ENCODE measurements at regions not wholly inside any gene's neighbourhood (a gene's known extent, or its start where the extent isn't known, plus 50 kb on each side); places are given as distances from the start of the nearest gene placed in this dataset.

DNA sequence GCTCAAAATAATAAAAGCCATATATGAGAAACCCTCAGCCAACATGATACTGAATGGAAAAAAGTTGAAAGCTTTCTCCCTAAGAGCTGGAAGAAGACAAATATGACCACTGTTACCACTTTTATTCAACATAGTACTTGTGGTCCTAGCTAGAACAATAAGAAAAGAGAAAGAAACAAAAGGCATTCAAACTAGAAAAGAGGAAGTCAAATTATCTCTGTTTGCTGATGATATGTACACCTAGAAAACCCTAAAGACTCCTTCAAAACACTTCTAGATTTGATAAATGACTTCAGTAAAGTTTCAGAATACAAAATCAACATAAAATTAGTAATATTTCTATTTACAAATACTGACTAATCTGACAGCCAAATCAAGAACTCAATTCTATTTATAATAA is 328.8 kb upstream of the GCFC2 start:
- H3K9ac ChIP-seq (ENCODE audit: low read depth, low read length): no peak overlapping the region
- no peak overlapping the region for H3K4me2 ChIP-seq (ENCODE audit: insufficient read depth, low read length)
- no peaks in the 10 kb centered on the region for H3K79me2 ChIP-seq (ENCODE audit: insufficient read depth, low read length)

DNA sequence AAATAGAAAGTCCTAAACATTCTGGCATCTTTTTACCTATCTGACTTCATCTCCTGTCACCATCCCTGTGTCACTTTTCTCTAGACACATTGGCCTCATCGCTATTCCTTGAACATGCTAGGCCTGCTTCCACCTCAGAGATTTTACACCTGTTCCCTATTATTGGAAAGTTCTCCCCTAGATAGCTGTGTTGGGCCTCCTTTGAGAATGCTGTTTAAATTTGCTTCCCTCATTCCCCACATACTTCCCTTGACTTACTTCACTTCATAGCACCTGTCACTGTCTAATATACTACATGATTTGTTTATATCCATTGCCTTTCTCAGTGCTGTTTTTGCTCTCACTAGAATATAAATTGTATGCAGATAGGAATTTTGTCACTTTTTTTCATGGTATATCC is 317.0 kb upstream of the GCFC2 start:
- no peak for ATAC-seq (ENCODE audit: insufficient read depth, low read depth)
- no peaks in the 10 kb centered on the region for H3K9me3 ChIP-seq (ENCODE audit: insufficient read depth, low read length, severe bottlenecking)
- no peaks in the 10 kb centered on the region for H3K4me1 ChIP-seq (ENCODE audit: insufficient read depth, low read length)
- H3K79me2 ChIP-seq (ENCODE audit: insufficient read depth, low read length): no peaks in the 10 kb centered on the region
- H3K36me3 ChIP-seq (ENCODE audit: insufficient read depth, low read length): no peaks in the 10 kb centered on the region
- no peak overlapping the region for H2AFZ ChIP-seq (ENCODE audit: low read depth, low read length)
- no peak for DNase-seq
- no peaks in the 10 kb centered on the region for H3K27me3 ChIP-seq (ENCODE audit: insufficient read depth, low read length, poor library complexity)
- no peaks in the 10 kb centered on the region for H4K20me1 ChIP-seq (ENCODE audit: insufficient read depth, low read length)
- H3K27ac ChIP-seq (ENCODE audit: low read length): no peak overlapping the region
- no peak overlapping the region for H3K4me2 ChIP-seq (ENCODE audit: insufficient read depth, low read length)
- H3K4me3 ChIP-seq (ENCODE audit: low read depth in 1 of 2, low read length in 2 of 2): no peak overlapping the region
- no peak for TF ChIP-seq EZH2 (IDR thresholded peaks at IDR 0.05; ENCODE audit: borderline replicate concordance, low read depth, low read length, severe bottlenecking)
- TF ChIP-seq, protein P1, sequence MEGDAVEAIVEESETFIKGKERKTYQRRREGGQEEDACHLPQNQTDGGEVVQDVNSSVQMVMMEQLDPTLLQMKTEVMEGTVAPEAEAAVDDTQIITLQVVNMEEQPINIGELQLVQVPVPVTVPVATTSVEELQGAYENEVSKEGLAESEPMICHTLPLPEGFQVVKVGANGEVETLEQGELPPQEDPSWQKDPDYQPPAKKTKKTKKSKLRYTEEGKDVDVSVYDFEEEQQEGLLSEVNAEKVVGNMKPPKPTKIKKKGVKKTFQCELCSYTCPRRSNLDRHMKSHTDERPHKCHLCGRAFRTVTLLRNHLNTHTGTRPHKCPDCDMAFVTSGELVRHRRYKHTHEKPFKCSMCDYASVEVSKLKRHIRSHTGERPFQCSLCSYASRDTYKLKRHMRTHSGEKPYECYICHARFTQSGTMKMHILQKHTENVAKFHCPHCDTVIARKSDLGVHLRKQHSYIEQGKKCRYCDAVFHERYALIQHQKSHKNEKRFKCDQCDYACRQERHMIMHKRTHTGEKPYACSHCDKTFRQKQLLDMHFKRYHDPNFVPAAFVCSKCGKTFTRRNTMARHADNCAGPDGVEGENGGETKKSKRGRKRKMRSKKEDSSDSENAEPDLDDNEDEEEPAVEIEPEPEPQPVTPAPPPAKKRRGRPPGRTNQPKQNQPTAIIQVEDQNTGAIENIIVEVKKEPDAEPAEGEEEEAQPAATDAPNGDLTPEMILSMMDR (IDR thresholded peaks at IDR 0.05; ENCODE audit: borderline replicate concordance, extremely low read depth, low read length, poor library complexity, severe bottlenecking): no peak
- no peak overlapping the region for H3K9ac ChIP-seq (ENCODE audit: low read depth, low read length)

More for the DNA sequence above, 328.8 kb upstream of the GCFC2 start:
- H4K20me1 ChIP-seq (ENCODE audit: insufficient read depth, low read length): no peaks in the 10 kb centered on the region
- TF ChIP-seq EZH2 (IDR thresholded peaks at IDR 0.05; ENCODE audit: borderline replicate concordance, low read depth, low read length, severe bottlenecking): no peak
- TF ChIP-seq, protein P1 (IDR thresholded peaks at IDR 0.05; ENCODE audit: borderline replicate concordance, extremely low read depth, low read length, poor library complexity, severe bottlenecking): no peak
- H3K4me1 ChIP-seq (ENCODE audit: insufficient read depth, low read length): no peaks in the 10 kb centered on the region
- DNase-seq (no peak), ATAC-seq (ENCODE audit: insufficient read depth, low read depth) (no peak)
- no peak overlapping the region for H3K4me3 ChIP-seq (ENCODE audit: low read depth in 1 of 2, low read length in 2 of 2)
- no peak overlapping the region for H3K27ac ChIP-seq (ENCODE audit: low read length)
- H3K27me3 ChIP-seq (ENCODE audit: insufficient read depth, low read length, poor library complexity): no peaks in the 10 kb centered on the region
- no peak overlapping the region for H2AFZ ChIP-seq (ENCODE audit: low read depth, low read length)
- H3K9me3 ChIP-seq (ENCODE audit: insufficient read depth, low read length, severe bottlenecking): no peaks in the 10 kb centered on the region
- H3K36me3 ChIP-seq (ENCODE audit: insufficient read depth, low read length): no peaks in the 10 kb centered on the region

DNA sequence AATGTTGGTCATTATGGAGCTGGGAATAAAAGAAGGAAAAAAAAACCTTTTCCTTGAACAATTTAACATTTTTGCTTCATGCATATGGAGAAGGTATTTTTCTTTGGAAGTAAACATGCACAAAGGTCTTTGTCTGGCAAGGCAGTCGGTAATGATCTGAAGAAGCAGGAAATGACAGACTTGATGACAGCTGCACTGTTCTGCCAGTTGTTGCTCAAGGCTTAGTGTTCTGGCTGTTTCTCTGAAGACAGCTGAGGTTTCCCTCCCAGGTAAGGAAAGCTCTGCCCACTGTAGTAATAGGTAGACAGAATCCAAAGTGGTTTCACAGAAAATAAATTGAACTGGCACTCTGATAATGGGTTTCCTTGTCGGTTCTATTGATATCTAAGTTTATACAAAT is 308.4 kb upstream of the GCFC2 start:
- ATAC-seq (ENCODE audit: insufficient read depth, low read depth): no peak
- Histone ChIP-seq H3K9me3 (ENCODE audit: insufficient read depth, low read length, severe bottlenecking) (no peaks in the 10 kb centered on the region), H3K27me3 (ENCODE audit: insufficient read depth, low read length, poor library complexity) (no peaks in the 10 kb centered on the region), H3K27ac (ENCODE audit: low read length) (no peak overlapping the region), H2AFZ (ENCODE audit: low read depth, low read length) (no peak overlapping the region), H4K20me1 (ENCODE audit: insufficient read depth, low read length) (no peaks in the 10 kb centered on the region), H3K36me3 (ENCODE audit: insufficient read depth, low read length) (no peaks in the 10 kb centered on the region), H3K79me2 (ENCODE audit: insufficient read depth, low read length) (no peaks in the 10 kb centered on the region), H3K9ac (ENCODE audit: low read depth, low read length) (no peak overlapping the region), H3K4me2 (ENCODE audit: insufficient read depth, low read length) (no peak overlapping the region), H3K4me3 (ENCODE audit: low read depth in 1 of 2, low read length in 2 of 2) (no peak overlapping the region), H3K4me1 (ENCODE audit: insufficient read depth, low read length) (no peaks in the 10 kb centered on the region)
- DNase-seq: no peak
- TF ChIP-seq, protein P1 (IDR thresholded peaks at IDR 0.05; ENCODE audit: borderline replicate concordance, extremely low read depth, low read length, poor library complexity, severe bottlenecking): no peak
- no peak for TF ChIP-seq EZH2 (IDR thresholded peaks at IDR 0.05; ENCODE audit: borderline replicate concordance, low read depth, low read length, severe bottlenecking)

DNA sequence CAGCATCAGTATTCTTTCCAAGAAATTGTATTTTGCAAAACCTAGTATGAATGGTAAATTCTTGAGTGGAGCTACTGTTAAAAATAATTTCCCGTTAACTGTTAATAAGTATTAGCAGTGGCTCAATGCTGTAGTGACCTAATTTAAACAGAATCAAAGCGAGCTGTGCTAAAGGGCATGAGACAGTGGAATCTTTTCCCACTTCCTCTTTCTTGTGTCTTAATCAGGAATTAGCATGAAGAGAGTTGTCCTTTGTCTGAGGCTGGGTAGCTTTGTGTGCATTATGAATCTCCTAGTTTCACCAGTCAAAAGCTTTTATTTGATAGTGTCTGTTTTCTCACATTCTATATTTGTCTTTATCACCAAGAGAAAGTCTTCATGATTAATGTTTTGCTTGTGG is 298.8 kb upstream of the GCFC2 start:
- Histone ChIP-seq H2AFZ (ENCODE audit: low read depth, low read length) (no peak overlapping the region), H3K4me3 (ENCODE audit: low read depth in 1 of 2, low read length in 2 of 2) (no peak overlapping the region), H3K9me3 (ENCODE audit: insufficient read depth, low read length, severe bottlenecking) (no peaks in the 10 kb centered on the region), H3K4me2 (ENCODE audit: insufficient read depth, low read length) (no peak overlapping the region), H3K36me3 (ENCODE audit: insufficient read depth, low read length) (no peaks in the 10 kb centered on the region), H4K20me1 (ENCODE audit: insufficient read depth, low read length) (no peaks in the 10 kb centered on the region), H3K27ac (ENCODE audit: low read length) (no peak overlapping the region), H3K9ac (ENCODE audit: low read depth, low read length) (no peak overlapping the region), H3K4me1 (ENCODE audit: insufficient read depth, low read length) (no peaks in the 10 kb centered on the region), H3K27me3 (ENCODE audit: insufficient read depth, low read length, poor library complexity) (no peaks in the 10 kb centered on the region), H3K79me2 (ENCODE audit: insufficient read depth, low read length) (no peaks in the 10 kb centered on the region)
- ATAC-seq (ENCODE audit: insufficient read depth, low read depth) (no peak), DNase-seq (no peak)
- TF ChIP-seq EZH2 (IDR thresholded peaks at IDR 0.05; ENCODE audit: borderline replicate concordance, low read depth, low read length, severe bottlenecking): no peak
